ENCODE measurements at regions not wholly inside any gene's neighbourhood (a gene's known extent, or its start where the extent isn't known, plus 50 kb on each side); places are given as distances from the start of the nearest gene placed in this dataset.

DNA sequence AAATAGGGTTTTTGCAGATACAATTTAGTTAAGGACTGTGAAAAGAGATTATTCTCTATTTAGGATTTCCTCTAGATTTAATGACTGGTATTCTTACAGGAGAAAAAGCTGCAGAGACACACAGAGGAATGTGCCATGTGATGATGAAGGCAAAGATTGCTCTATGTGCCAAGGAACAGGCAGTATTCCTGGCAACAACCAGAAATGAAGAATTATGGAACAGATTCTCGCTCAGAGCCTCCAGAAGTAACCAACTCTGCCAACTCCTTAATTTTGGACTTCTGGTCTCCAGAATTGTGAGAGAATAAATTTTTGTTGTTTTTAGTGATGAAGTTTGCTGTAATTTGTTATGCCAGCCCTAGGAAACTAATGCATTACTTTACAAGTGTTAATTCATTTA lies 307.6 kb upstream of the SEMA3A start:
- no peaks in the 10 kb centered on the region for H4K20me1 ChIP-seq (ENCODE audit: low read depth)
- TF ChIP-seq, protein P1, sequence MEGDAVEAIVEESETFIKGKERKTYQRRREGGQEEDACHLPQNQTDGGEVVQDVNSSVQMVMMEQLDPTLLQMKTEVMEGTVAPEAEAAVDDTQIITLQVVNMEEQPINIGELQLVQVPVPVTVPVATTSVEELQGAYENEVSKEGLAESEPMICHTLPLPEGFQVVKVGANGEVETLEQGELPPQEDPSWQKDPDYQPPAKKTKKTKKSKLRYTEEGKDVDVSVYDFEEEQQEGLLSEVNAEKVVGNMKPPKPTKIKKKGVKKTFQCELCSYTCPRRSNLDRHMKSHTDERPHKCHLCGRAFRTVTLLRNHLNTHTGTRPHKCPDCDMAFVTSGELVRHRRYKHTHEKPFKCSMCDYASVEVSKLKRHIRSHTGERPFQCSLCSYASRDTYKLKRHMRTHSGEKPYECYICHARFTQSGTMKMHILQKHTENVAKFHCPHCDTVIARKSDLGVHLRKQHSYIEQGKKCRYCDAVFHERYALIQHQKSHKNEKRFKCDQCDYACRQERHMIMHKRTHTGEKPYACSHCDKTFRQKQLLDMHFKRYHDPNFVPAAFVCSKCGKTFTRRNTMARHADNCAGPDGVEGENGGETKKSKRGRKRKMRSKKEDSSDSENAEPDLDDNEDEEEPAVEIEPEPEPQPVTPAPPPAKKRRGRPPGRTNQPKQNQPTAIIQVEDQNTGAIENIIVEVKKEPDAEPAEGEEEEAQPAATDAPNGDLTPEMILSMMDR (IDR thresholded peaks at IDR 0.05) = no peak
- no peak for TF ChIP-seq EZH2 (IDR thresholded peaks at IDR 0.05)
- no peak for TF ChIP-seq EZH2phosphoT487 (IDR thresholded peaks at IDR 0.05)
- Mint-ChIP-seq H3K9me3 (no peaks in the 10 kb centered on the region), H3K27me3 (ENCODE audit: insufficient read depth, low read depth) (no peaks in the 10 kb centered on the region), H3K4me3 (no peak overlapping the region), H3K36me3 (no peaks in the 10 kb centered on the region), H3K27ac (no peak overlapping the region), H3K4me1 (peaks cover 4% of the 10 kb centered on the region)
- no peaks in the 10 kb centered on the region for H3K27me3 ChIP-seq
- H3K9ac ChIP-seq = no peak overlapping the region
- H3K4me1 ChIP-seq = no peaks in the 10 kb centered on the region
- peak overlapping the region; percentile 5 for H2AFZ ChIP-seq (replicated peaks)
- no peaks in the 10 kb centered on the region for H3K9me3 ChIP-seq (ENCODE audit: low read depth)
- no peaks in the 10 kb centered on the region for H3F3A ChIP-seq (ENCODE audit: low read depth)
- no peaks in the 10 kb centered on the region for H3K36me3 ChIP-seq
- no peak for DNase-seq (ENCODE audit: low spot score)
- no peak overlapping the region for H3K27ac ChIP-seq
- no peaks in the 10 kb centered on the region for H3K79me2 ChIP-seq (ENCODE audit: low read depth)
- no peak overlapping the region for H3K4me3 ChIP-seq
- H3K4me2 ChIP-seq = no peak overlapping the region

DNA sequence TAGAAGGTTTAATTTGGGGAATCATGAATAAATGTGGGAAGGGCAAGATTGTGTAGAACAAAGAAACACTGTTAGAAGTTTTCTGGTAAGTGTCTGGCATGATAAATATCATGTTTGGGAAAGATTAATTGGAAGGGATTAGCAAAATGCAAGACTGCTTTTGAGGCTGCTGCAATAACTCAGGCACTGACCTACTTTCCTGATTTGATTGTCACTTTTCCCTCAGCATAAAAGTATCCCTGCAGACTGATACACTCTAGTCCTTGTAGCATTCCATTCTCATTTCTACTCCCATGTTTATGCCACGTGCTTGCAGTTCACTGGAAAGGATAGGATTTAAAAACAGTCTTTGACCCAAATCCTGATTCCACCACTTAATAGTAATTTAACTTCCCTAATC lies 303.3 kb upstream of the SEMA3A start:
- H3K9ac ChIP-seq = no peak overlapping the region
- Mint-ChIP-seq H3K36me3 (no peaks in the 10 kb centered on the region), H3K27me3 (ENCODE audit: insufficient read depth, low read depth) (no peaks in the 10 kb centered on the region), H3K4me1 (peaks cover 4% of the 10 kb centered on the region), H3K4me3 (no peak overlapping the region), H3K9me3 (no peaks in the 10 kb centered on the region), H3K27ac (no peak overlapping the region)
- H3K36me3 ChIP-seq = no peaks in the 10 kb centered on the region
- no peak overlapping the region for H3K4me2 ChIP-seq
- H2AFZ ChIP-seq (replicated peaks) = no peak overlapping the region
- no peak for DNase-seq (ENCODE audit: low spot score)
- H3F3A ChIP-seq (ENCODE audit: low read depth) = no peaks in the 10 kb centered on the region
- no peaks in the 10 kb centered on the region for H3K9me3 ChIP-seq (ENCODE audit: low read depth)
- H3K4me3 ChIP-seq = no peak overlapping the region
- no peaks in the 10 kb centered on the region for H4K20me1 ChIP-seq (ENCODE audit: low read depth)
- H3K27me3 ChIP-seq = no peaks in the 10 kb centered on the region
- no peaks in the 10 kb centered on the region for H3K4me1 ChIP-seq
- no peak overlapping the region for H3K27ac ChIP-seq
- no peaks in the 10 kb centered on the region for H3K79me2 ChIP-seq (ENCODE audit: low read depth)
- TF ChIP-seq EZH2phosphoT487 (IDR thresholded peaks at IDR 0.05) (no peak), EZH2 (IDR thresholded peaks at IDR 0.05) (no peak)
- TF ChIP-seq, protein P1 (IDR thresholded peaks at IDR 0.05) = no peak

DNA sequence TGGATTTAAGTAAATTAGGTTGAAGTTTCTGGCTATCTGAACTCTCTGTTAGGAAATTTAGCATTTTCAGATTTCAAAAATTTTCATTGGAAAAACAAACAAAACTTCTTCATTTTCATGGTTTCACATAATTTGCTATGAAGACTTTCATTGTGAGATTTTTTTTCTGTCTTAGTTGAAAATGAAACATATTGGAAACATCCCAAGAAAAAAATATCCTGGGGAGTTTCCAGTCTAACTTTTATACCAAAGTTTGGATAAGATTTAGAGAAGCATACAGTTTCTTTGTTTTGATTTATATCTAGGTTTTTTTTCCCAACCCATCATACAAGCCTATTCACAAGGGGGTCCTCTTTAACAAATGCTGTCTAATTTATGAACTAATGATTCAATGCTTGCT lies 300.5 kb upstream of the SEMA3A start:
- H2AFZ ChIP-seq (replicated peaks) = no peak overlapping the region
- H3K36me3 Mint-ChIP-seq = no peaks in the 10 kb centered on the region
- no peak overlapping the region for H3K4me2 ChIP-seq
- TF ChIP-seq EZH2phosphoT487 (IDR thresholded peaks at IDR 0.05) = no peak
- TF ChIP-seq EZH2 (IDR thresholded peaks at IDR 0.05) = no peak
- TF ChIP-seq, protein P1 (IDR thresholded peaks at IDR 0.05) = no peak
- no peaks in the 10 kb centered on the region for H3F3A ChIP-seq (ENCODE audit: low read depth)
- no peak overlapping the region for H3K27ac Mint-ChIP-seq
- H3K9me3 Mint-ChIP-seq = no peaks in the 10 kb centered on the region
- H3K4me1 ChIP-seq = peaks cover 7% of the 10 kb centered on the region
- no peaks in the 10 kb centered on the region for H4K20me1 ChIP-seq (ENCODE audit: low read depth)
- H3K4me1 Mint-ChIP-seq = peaks cover 9% of the 10 kb centered on the region
- no peaks in the 10 kb centered on the region for H3K27me3 ChIP-seq
- H3K27ac ChIP-seq = no peak overlapping the region
- H3K36me3 ChIP-seq = no peaks in the 10 kb centered on the region
- no peak overlapping the region for H3K9ac ChIP-seq
- H3K79me2 ChIP-seq (ENCODE audit: low read depth) = no peaks in the 10 kb centered on the region
- no peaks in the 10 kb centered on the region for H3K27me3 Mint-ChIP-seq (ENCODE audit: insufficient read depth, low read depth)
- DNase-seq (ENCODE audit: low spot score) = no peak
- no peaks in the 10 kb centered on the region for H3K9me3 ChIP-seq (ENCODE audit: low read depth)
- H3K4me3 Mint-ChIP-seq = no peak overlapping the region
- H3K4me3 ChIP-seq = no peak overlapping the region

Measured in neural progenitor cell (in vitro differentiated cells).